Osteoblast (primary cell): ENCODE measurements at regions not wholly inside any gene's neighbourhood (a gene's known extent, or its start where the extent isn't known, plus 50 kb on each side); places are given as distances from the start of the nearest gene placed in this dataset.
"Not testable (repeated sequence)": the region's sequence is repeated elsewhere in the genome, so short reads cannot be mapped to it uniquely, and the experiment has no call there.

Experiments used
- DNase-seq: peaks from one replicate; pipeline ENCODE4 v3.0.0; 2011; ENCODE audit warnings: low spot score, mixed read lengths; ENCODE audit not compliant: insufficient read length; ENCODE audit errors: missing footprints
- H2AFZ ChIP-seq: 2 replicates; pipeline ENCODE4 v1.6.0; 2011; ENCODE audit warnings: mild to moderate bottlenecking, low read length
- H3K27ac ChIP-seq: 2 replicates; pipeline ENCODE4 v1.5.1; 2011; ENCODE audit warnings: mild to moderate bottlenecking, low read depth, low read length, moderate library complexity
- H3K27me3 ChIP-seq: 2 replicates; pipeline ENCODE4 v1.6.0; 2012; ENCODE audit warnings: mild to moderate bottlenecking, control low read depth, inconsistent platforms, low read length, moderate library complexity; ENCODE audit not compliant: insufficient read depth
- H3K36me3 ChIP-seq: 2 replicates; pipeline ENCODE4 v1.5.1; 2011; ENCODE audit warnings: mild to moderate bottlenecking, low read length, control low read depth, moderate library complexity; ENCODE audit not compliant: insufficient read depth
- H3K4me1 ChIP-seq: 2 replicates; pipeline ENCODE4 v1.5.1; 2011; ENCODE audit warnings: mild to moderate bottlenecking, low read length, control low read depth, moderate library complexity; ENCODE audit not compliant: insufficient read depth
- H3K4me2 ChIP-seq: 2 replicates; pipeline ENCODE4 v1.6.0; 2011; ENCODE audit warnings: mild to moderate bottlenecking, low read length; ENCODE audit not compliant: insufficient read depth
- H3K4me3 ChIP-seq: fragments of 200-600 bp; sonication (generic); 3 replicates; pipeline ENCODE4 v1.5.1; 2012; ENCODE audit warnings: mild to moderate bottlenecking, low read length, inconsistent platforms; ENCODE audit not compliant: insufficient read depth
- H3K79me2 ChIP-seq: 2 replicates; pipeline ENCODE4 v1.6.0; 2012; ENCODE audit warnings: mild to moderate bottlenecking, low read length, control low read depth, inconsistent platforms; ENCODE audit not compliant: insufficient read depth
- H3K9me3 ChIP-seq: 2 replicates; pipeline ENCODE4 v1.5.1; 2011; ENCODE audit warnings: low read depth, low read length, control low read depth
- H4K20me1 ChIP-seq: 2 replicates; pipeline ENCODE4 v1.6.0; 2012; ENCODE audit warnings: mild to moderate bottlenecking, low read length, control low read depth; ENCODE audit not compliant: insufficient read depth
- CTCF ChIP-seq: IDR thresholded peaks from 2 replicates; pipeline ENCODE4 v1.5.1; 2011; ENCODE audit warnings: mild to moderate bottlenecking, low read depth, low read length, moderate library complexity; ENCODE audit errors: extremely low read depth

- no peaks in the 10 kb centered on the region for H3K4me1 ChIP-seq
- no peaks in the 10 kb centered on the region for H3K9me3 ChIP-seq
- DNase-seq: no peak
- no peak overlapping the region for H2AFZ ChIP-seq
- H3K27me3 ChIP-seq: peaks cover 3% of the 10 kb centered on the region
- no peak for TF ChIP-seq CTCF
- no peaks in the 10 kb centered on the region for H3K36me3 ChIP-seq
- H4K20me1 ChIP-seq: no peaks in the 10 kb centered on the region
- H3K4me3 ChIP-seq: no peak overlapping the region
- no peaks in the 10 kb centered on the region for H3K79me2 ChIP-seq
- H3K27ac ChIP-seq: no peak overlapping the region
- H3K4me2 ChIP-seq: no peak overlapping the region
Observed at GRCh38 chr4:38416450-38417014, 247.5 kb upstream of the KLF3 start.

- not testable (repeated sequence) for H3K4me1 ChIP-seq, H3K36me3 ChIP-seq, H3K27ac ChIP-seq, H2AFZ ChIP-seq, H3K4me2 ChIP-seq, H3K27me3 ChIP-seq, H3K9me3 ChIP-seq, H3K4me3 ChIP-seq, DNase-seq, H3K79me2 ChIP-seq, H4K20me1 ChIP-seq
Observed at GRCh38 chr4:38420254-38420653, 243.7 kb upstream of the KLF3 start.

- H3K27ac ChIP-seq: no peak overlapping the region
- no peak for TF ChIP-seq CTCF
- no peaks in the 10 kb centered on the region for H3K4me1 ChIP-seq
- no peaks in the 10 kb centered on the region for H4K20me1 ChIP-seq
- no peaks in the 10 kb centered on the region for H3K79me2 ChIP-seq
- no peak overlapping the region for H2AFZ ChIP-seq
- no peak overlapping the region for H3K4me2 ChIP-seq
- no peak overlapping the region for H3K4me3 ChIP-seq
- H3K9me3 ChIP-seq: no peaks in the 10 kb centered on the region
- no peak for DNase-seq
- no peaks in the 10 kb centered on the region for H3K36me3 ChIP-seq
- peaks cover 8% of the 10 kb centered on the region for H3K27me3 ChIP-seq
Observed at GRCh38 chr4:38422850-38423249, 241.1 kb upstream of the KLF3 start.

- no peaks in the 10 kb centered on the region for H3K9me3 ChIP-seq
- H3K4me2 ChIP-seq: no peak overlapping the region
- H3K79me2 ChIP-seq: no peaks in the 10 kb centered on the region
- H4K20me1 ChIP-seq: no peaks in the 10 kb centered on the region
- no peaks in the 10 kb centered on the region for H3K36me3 ChIP-seq
- no peak for DNase-seq
- no peak overlapping the region for H3K4me3 ChIP-seq
- H3K27me3 ChIP-seq: peaks cover 11% of the 10 kb centered on the region
- no peak overlapping the region for H3K27ac ChIP-seq
- H3K4me1 ChIP-seq: no peaks in the 10 kb centered on the region
- H2AFZ ChIP-seq: no peak overlapping the region
- TF ChIP-seq CTCF: no peak
Observed at GRCh38 chr4:38424151-38424871, 239.7 kb upstream of the KLF3 start.
